K562 (cell line): ENCODE measurements at regions not wholly inside any gene's neighbourhood (a gene's known extent, or its start where the extent isn't known, plus 50 kb on each side); places are given as distances from the start of the nearest gene placed in this dataset.

ENCODE experiments used
- ATAC-seq: fragments of 200-7000 bp; cut with Tn5 transposase; 3 replicates; pipeline ENCODE4 v1.9.1; 2020; ENCODE audit warnings: moderate library complexity
- BruUV-seq: library from RNA; stranded (reverse); fragments of 400-500 nt; replicated peaks from 2 replicates; lab custom pipeline; 2021; lab: Mats Ljungman, UMichigan
- CTCF ChIA-PET: fragments of 300-600 bp; formaldehyde crosslinking; extraction: SDS; loops from one replicate; lab custom pipeline; 2021; ENCODE audit warnings: low intra/inter-chr PET ratio; lab: Yijun Ruan, JAX
- POLR2A ChIA-PET: fragments of 300-600, 350-650 bp; sonication (Branson Sonifier 250); formaldehyde crosslinking; extraction: SDS; loops from one replicate; lab custom pipeline; 2021; ENCODE audit warnings: antibody characterized with exemption, inconsistent platforms; lab: Yijun Ruan, JAX
- DNase-seq, 4 experiments: peaks; one replicate each; pipeline versions ENCODE4 v3.0.0 to v3.0.0-alpha.2; 2011 to 2018; ENCODE audit warnings: low spot score in 3 of 4, mixed read lengths in 3 of 4; ENCODE audit errors: extremely low read depth in 1 of 4
- FAIRE-seq: peaks from 2 replicates; lab custom pipeline; 2011; peaks lifted over from hg19 to GRCh38; lab: Jason Lieb, UNC
- H2AFZ ChIP-seq: 2 replicates; pipeline ENCODE4 v1.6.0; 2011; ENCODE audit warnings: low read depth, low read length, control low read depth, inconsistent platforms
- H3K27ac ChIP-seq: fragments of 200-600 bp; 3 replicates; pipeline ENCODE4 v1.8.0; 2011; ENCODE audit warnings: low read depth, mild to moderate bottlenecking, control low read depth, inconsistent platforms, low read length, moderate library complexity, mixed read lengths; ENCODE audit errors: extremely low read depth
- H3K27me3 ChIP-seq, 2 experiments: fragments of 300-600 bp in 1 of 2; 2 replicates in 1 of 2; 3 replicates in 1 of 2; pipeline versions ENCODE4 v1.6.0 to v1.8.0; 2011; ENCODE audit warnings: inconsistent platforms in 2 of 2, low read length in 2 of 2, mild to moderate bottlenecking in 1 of 2, mixed read lengths in 1 of 2, moderate library complexity in 1 of 2; ENCODE audit not compliant: control insufficient read depth in 2 of 2, insufficient read depth in 2 of 2
- H3K36me3 ChIP-seq: fragments of 300-600 bp; 3 replicates; pipeline ENCODE4 v1.8.0; 2011; ENCODE audit warnings: mild to moderate bottlenecking, low read length, inconsistent platforms; ENCODE audit not compliant: control insufficient read depth, insufficient read depth
- H3K4me1 ChIP-seq, 2 experiments: fragments of 200-600 bp in 1 of 2; replicated peaks in 1 of 2; 2 replicates in 1 of 2; 3 replicates in 1 of 2; pipeline versions ENCODE4 v1.5.1 to v1.8.0; 2011; ENCODE audit warnings: inconsistent platforms in 2 of 2, low read length in 2 of 2, mild to moderate bottlenecking in 1 of 2, mixed read lengths in 1 of 2, moderate library complexity in 1 of 2; ENCODE audit not compliant: control insufficient read depth in 2 of 2, insufficient read depth in 2 of 2
- H3K4me2 ChIP-seq: 2 replicates; pipeline ENCODE4 v1.6.1; 2011; ENCODE audit warnings: low read length, control low read depth, inconsistent platforms, mixed read lengths; ENCODE audit not compliant: insufficient read depth
- H3K4me3 ChIP-seq: fragments of 200-600 bp; sonication (generic), shearing (Covaris generic); 2 replicates; pipeline ENCODE4 v1.5.1; 2016; ENCODE audit warnings: control low read depth, inconsistent platforms
- H3K79me2 ChIP-seq: fragments of 200-600 bp; 3 replicates; pipeline ENCODE4 v1.8.0; 2011; ENCODE audit warnings: low read length, inconsistent platforms; ENCODE audit not compliant: control insufficient read depth, insufficient read depth
- H3K9ac ChIP-seq, 2 experiments: 2 replicates each; pipeline versions ENCODE4 v1.6.0 to v1.6.1; 2011; ENCODE audit warnings: low read depth in 2 of 2, low read length in 2 of 2, control low read depth in 1 of 2, inconsistent platforms in 1 of 2, mild to moderate bottlenecking in 1 of 2, mixed read lengths in 1 of 2; ENCODE audit not compliant: insufficient read depth in 1 of 2
- H3K9me1 ChIP-seq: one replicate; pipeline ENCODE4 v1.6.0; 2011; ENCODE audit warnings: inconsistent platforms, mild to moderate bottlenecking, low read length, moderate library complexity; ENCODE audit not compliant: control insufficient read depth, insufficient read depth
- H3K9me3 ChIP-seq: replicated peaks from 2 replicates; pipeline ENCODE4 v1.5.1; 2011; ENCODE audit warnings: low read depth, low read length, inconsistent platforms; ENCODE audit not compliant: control insufficient read depth, insufficient read depth
- H4K20me1 ChIP-seq: replicated peaks from 2 replicates; pipeline ENCODE4 v1.6.1; 2011; ENCODE audit warnings: low read length, inconsistent platforms, mixed read lengths; ENCODE audit not compliant: control insufficient read depth, insufficient read depth
- BACH1 ChIP-seq: fragments of 200-800 bp; sonication (Bioruptor generic); IDR thresholded peaks from 2 replicates; pipeline ENCODE4 v1.6.1; 2016; ENCODE audit warnings: missing genetic modification characterization, missing compliant biosample characterization
- DNMT1 ChIP-seq: fragments of 450-650 bp; IDR thresholded peaks from 2 replicates; pipeline ENCODE4 v1.6.1; 2016; ENCODE audit warnings: antibody characterized with exemption, mild to moderate bottlenecking
- KDM5B ChIP-seq: fragments of 200-600 bp; sonication (generic); IDR thresholded peaks from 2 replicates; pipeline ENCODE4 v1.6.1; 2012; ENCODE audit warnings: low read depth, mild to moderate bottlenecking, moderate library complexity, low read length, control low read depth, inconsistent platforms; ENCODE audit not compliant: insufficient replicate concordance
- SMC3 ChIP-seq: conservative IDR thresholded peaks from 2 replicates; pipeline ENCODE4 v1.6.1; 2011; ENCODE audit warnings: low read depth, low read length, improper control_type of control experiment; ENCODE audit not compliant: insufficient read depth
- TSHZ1 ChIP-seq: fragments of 250-450 bp; sonication (Bioruptor Pico); IDR thresholded peaks from 2 replicates; pipeline ENCODE4 v1.4.0; 2020; ENCODE audit warnings: mild to moderate bottlenecking, moderate library complexity
- ZBTB2 ChIP-seq: fragments of 450-650 bp; IDR thresholded peaks from 2 replicates; pipeline ENCODE4 v1.6.1; 2016; ENCODE audit warnings: antibody characterized with exemption
- ZNF239 ChIP-seq: fragments of 250-450 bp; sonication (Bioruptor Pico); IDR thresholded peaks from 2 replicates; pipeline ENCODE4 v1.4.0; 2020; ENCODE audit warnings: mild to moderate bottlenecking
- WGBS: fragments of 100-300 bp; shearing (Covaris generic); methylation state at CpG from one replicate; pipeline ENCODE4 v1.1.6; 2016; ENCODE audit warnings: low coverage, mixed read lengths; ENCODE audit not compliant: insufficient coverage; ENCODE audit errors: missing lambda C conversion rate; 5-methylcytosine and 5-hydroxymethylcytosine counted together
- in situ Hi-C: fragments of 300-500 bp; cut with MboI; formaldehyde crosslinking; loops from 4 replicates; pipeline ENCODE4 v1.15.0; 2018; ENCODE audit warnings: inconsistent platforms, mixed read lengths
- intact Hi-C: fragments of 100-400 bp; cut with micrococcal nuclease; formaldehyde crosslinking; loops from 2 replicates; pipeline ENCODE4 v1.14.2; 2022
- TF ChIP-seq, protein P1 (sequence below): fragments of 250-450 bp; sonication (Bioruptor Pico); IDR thresholded peaks from 2 replicates; pipeline ENCODE4 v1.5.1; 2021; ENCODE audit warnings: mild to moderate bottlenecking
- TF ChIP-seq, protein P2 (sequence below): fragments of 450-650 bp; IDR thresholded peaks from 2 replicates; pipeline ENCODE4 v1.6.1; 2017; ENCODE audit warnings: antibody characterized with exemption, mild to moderate bottlenecking

DNA sequence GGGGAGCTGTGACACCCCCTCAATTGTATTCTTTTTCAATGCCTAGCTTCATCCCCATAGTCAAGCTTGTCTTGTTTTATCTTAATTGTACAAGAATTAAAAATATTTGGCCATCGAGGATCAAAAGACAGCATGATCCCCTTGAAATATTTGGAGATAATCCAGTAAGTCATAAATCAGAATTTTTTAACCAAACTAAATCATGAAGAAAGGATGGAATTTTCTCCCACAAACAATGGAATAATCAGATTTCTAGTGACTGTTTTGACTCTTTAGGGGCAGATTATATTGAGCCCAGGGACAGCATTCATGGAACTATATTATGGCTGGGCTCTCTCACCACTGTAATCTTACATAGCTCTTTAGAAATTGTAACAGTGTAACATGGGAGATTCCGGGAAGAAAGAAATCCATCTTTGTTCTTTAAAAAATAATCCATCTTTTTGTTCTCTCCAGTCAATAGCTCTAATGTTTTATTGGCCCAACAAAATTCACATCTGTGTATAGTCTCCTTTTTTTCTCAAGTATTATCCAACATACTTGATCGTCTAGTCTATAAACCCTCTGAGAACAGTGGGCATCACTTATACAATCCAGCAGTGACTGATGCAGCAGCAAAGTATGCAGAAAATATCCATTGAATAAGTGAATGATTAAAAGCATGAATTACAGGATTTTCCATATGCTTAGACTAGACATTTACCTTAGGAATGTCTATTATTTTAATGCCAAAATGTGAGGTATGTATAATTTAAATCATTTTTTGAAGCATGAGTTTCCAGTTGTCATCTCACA, 277.0 kb upstream of the PLSCR5 start (continued):
- TF ChIP-seq ZBTB2 (no peak), KDM5B (no peak), SMC3 (no peak), BACH1 (tag) (no peak)

GRCh38 chr3:146881356-146881755, 276.2 kb upstream of the PLSCR5 start:
- ChIA-PET CTCF (no interaction called here), POLR2A (no interaction called here)
- no peaks in the 10 kb centered on the region for H3K9me1 ChIP-seq
- no peaks in the 10 kb centered on the region for H4K20me1 ChIP-seq
- H3K36me3 ChIP-seq, result no peaks in the 10 kb centered on the region
- DNase-seq, result no peak
- no peaks in the 10 kb centered on the region for H3K27me3 ChIP-seq
- H3K4me2 ChIP-seq, result no peak overlapping the region
- in situ Hi-C loops (no loop called here), intact Hi-C loops (no loop called here)
- FAIRE-seq, result no peak
- no peak overlapping the region for H3K4me3 ChIP-seq
- no peaks in the 10 kb centered on the region for H3K79me2 ChIP-seq
- no peak overlapping the region for H3K27ac ChIP-seq
- WGBS, result 0% methylated on average over 6 of the region's 6 CpGs
- no TSS peak for BruUV-seq
- no peak overlapping the region for H2AFZ ChIP-seq
- no peak overlapping the region for H3K9ac ChIP-seq
- ATAC-seq, result no peak
- no peaks in the 10 kb centered on the region for H3K4me1 ChIP-seq
- H3K9me3 ChIP-seq, result no peaks in the 10 kb centered on the region
- TF ChIP-seq ZNF239, result no peak
- TF ChIP-seq, protein P1, sequence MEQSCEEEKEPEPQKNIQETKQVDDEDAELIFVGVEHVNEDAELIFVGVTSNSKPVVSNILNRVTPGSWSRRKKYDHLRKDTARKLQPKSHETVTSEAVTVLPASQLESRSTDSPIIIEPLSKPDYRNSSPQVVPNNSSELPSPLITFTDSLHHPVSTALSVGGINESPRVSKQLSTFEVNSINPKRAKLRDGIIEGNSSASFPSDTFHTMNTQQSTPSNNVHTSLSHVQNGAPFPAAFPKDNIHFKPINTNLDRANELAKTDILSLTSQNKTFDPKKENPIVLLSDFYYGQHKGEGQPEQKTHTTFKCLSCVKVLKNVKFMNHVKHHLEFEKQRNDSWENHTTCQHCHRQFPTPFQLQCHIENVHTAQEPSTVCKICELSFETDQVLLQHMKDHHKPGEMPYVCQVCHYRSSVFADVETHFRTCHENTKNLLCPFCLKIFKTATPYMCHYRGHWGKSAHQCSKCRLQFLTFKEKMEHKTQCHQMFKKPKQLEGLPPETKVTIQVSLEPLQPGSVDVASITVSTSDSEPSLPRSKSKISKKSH, result no peak
- no peak for TF ChIP-seq DNMT1
- no peak for TF ChIP-seq TSHZ1 (CRISPR knock-in tag)
- TF ChIP-seq, protein P2, sequence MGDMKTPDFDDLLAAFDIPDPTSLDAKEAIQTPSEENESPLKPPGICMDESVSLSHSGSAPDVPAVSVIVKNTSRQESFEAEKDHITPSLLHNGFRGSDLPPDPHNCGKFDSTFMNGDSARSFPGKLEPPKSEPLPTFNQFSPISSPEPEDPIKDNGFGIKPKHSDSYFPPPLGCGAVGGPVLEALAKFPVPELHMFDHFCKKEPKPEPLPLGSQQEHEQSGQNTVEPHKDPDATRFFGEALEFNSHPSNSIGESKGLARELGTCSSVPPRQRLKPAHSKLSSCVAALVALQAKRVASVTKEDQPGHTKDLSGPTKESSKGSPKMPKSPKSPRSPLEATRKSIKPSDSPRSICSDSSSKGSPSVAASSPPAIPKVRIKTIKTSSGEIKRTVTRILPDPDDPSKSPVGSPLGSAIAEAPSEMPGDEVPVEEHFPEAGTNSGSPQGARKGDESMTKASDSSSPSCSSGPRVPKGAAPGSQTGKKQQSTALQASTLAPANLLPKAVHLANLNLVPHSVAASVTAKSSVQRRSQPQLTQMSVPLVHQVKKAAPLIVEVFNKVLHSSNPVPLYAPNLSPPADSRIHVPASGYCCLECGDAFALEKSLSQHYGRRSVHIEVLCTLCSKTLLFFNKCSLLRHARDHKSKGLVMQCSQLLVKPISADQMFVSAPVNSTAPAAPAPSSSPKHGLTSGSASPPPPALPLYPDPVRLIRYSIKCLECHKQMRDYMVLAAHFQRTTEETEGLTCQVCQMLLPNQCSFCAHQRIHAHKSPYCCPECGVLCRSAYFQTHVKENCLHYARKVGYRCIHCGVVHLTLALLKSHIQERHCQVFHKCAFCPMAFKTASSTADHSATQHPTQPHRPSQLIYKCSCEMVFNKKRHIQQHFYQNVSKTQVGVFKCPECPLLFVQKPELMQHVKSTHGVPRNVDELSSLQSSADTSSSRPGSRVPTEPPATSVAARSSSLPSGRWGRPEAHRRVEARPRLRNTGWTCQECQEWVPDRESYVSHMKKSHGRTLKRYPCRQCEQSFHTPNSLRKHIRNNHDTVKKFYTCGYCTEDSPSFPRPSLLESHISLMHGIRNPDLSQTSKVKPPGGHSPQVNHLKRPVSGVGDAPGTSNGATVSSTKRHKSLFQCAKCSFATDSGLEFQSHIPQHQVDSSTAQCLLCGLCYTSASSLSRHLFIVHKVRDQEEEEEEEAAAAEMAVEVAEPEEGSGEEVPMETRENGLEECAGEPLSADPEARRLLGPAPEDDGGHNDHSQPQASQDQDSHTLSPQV, result no peak
